ENCODE measurements at regions not wholly inside any gene's neighbourhood (a gene's known extent, or its start where the extent isn't known, plus 50 kb on each side); places are given as distances from the start of the nearest gene placed in this dataset.

GRCh38 chr3:181302960-181303359 is 313.4 kb upstream of the DNAJC19 start:
- H3K4me3 Mint-ChIP-seq: no peak overlapping the region
- H3K36me3 Mint-ChIP-seq: peaks cover 5% of the 10 kb centered on the region
- H3K27ac Mint-ChIP-seq: no peak overlapping the region
- no peaks in the 10 kb centered on the region for H3K27me3 Mint-ChIP-seq
- DNase-seq (ENCODE audit: low spot score) (no peak), ATAC-seq (no peak)
- H3K9me3 Mint-ChIP-seq: peaks cover 22% of the 10 kb centered on the region
- H3K4me1 Mint-ChIP-seq (ENCODE audit: low read depth in 2 of 2): no peaks in the 10 kb centered on the region

- no peak for DNase-seq (ENCODE audit: low spot score)
Observed at GRCh38 chr3:181300033-181300432, 310.5 kb upstream of the DNAJC19 start.

GRCh38 chr3:181298421-181298820 is 308.9 kb upstream of the DNAJC19 start:
- Mint-ChIP-seq H3K27me3 (no peaks in the 10 kb centered on the region), H3K27ac (no peak overlapping the region), H3K36me3 (no peaks in the 10 kb centered on the region), H3K4me3 (no peak overlapping the region), H3K9me3 (peaks cover 14% of the 10 kb centered on the region), H3K4me1 (ENCODE audit: low read depth in 2 of 2) (no peaks in the 10 kb centered on the region)
- no peak for ATAC-seq
- DNase-seq (ENCODE audit: low spot score): no peak

More at GRCh38 chr3:181300033-181300432, 310.5 kb upstream of the DNAJC19 start:
- Mint-ChIP-seq H3K4me3 (no peak overlapping the region), H3K9me3 (peaks cover 18% of the 10 kb centered on the region), H3K36me3 (no peaks in the 10 kb centered on the region), H3K4me1 (ENCODE audit: low read depth in 2 of 2) (no peaks in the 10 kb centered on the region), H3K27ac (no peak overlapping the region), H3K27me3 (no peaks in the 10 kb centered on the region)
- ATAC-seq: no peak

GRCh38 chr3:181292984-181293383 is 303.4 kb upstream of the DNAJC19 start:
- ATAC-seq (peak in 1 of 2 donors; percentile 13), DNase-seq (ENCODE audit: low spot score) (no peak)
- Mint-ChIP-seq H3K36me3 (no peaks in the 10 kb centered on the region), H3K4me3 (no peak overlapping the region), H3K4me1 (ENCODE audit: low read depth in 2 of 2) (no peaks in the 10 kb centered on the region), H3K27me3 (no peaks in the 10 kb centered on the region), H3K9me3 (peaks cover 6% of the 10 kb centered on the region), H3K27ac (no peak overlapping the region)

- H3K9me3 Mint-ChIP-seq: peaks cover 5% of the 10 kb centered on the region
- no peaks in the 10 kb centered on the region for H3K27me3 Mint-ChIP-seq
Observed at GRCh38 chr3:181290941-181291340, 301.4 kb upstream of the DNAJC19 start.

GRCh38 chr3:181289306-181289705 is 299.8 kb upstream of the DNAJC19 start:
- no peaks in the 10 kb centered on the region for H3K27me3 Mint-ChIP-seq
- DNase-seq (ENCODE audit: low spot score) (no peak), ATAC-seq (no peak)
- no peaks in the 10 kb centered on the region for H3K36me3 Mint-ChIP-seq
- no peaks in the 10 kb centered on the region for H3K4me1 Mint-ChIP-seq (ENCODE audit: low read depth in 2 of 2)
- H3K9me3 Mint-ChIP-seq: peaks cover 5% of the 10 kb centered on the region
- H3K4me3 Mint-ChIP-seq: no peak overlapping the region
- no peak overlapping the region for H3K27ac Mint-ChIP-seq

More at GRCh38 chr3:181290941-181291340, 301.4 kb upstream of the DNAJC19 start:
- Mint-ChIP-seq H3K36me3 (no peaks in the 10 kb centered on the region), H3K27ac (no peak overlapping the region), H3K4me3 (no peak overlapping the region), H3K4me1 (ENCODE audit: low read depth in 2 of 2) (no peaks in the 10 kb centered on the region)
- no peak for ATAC-seq
- DNase-seq (ENCODE audit: low spot score): no peak

- Mint-ChIP-seq H3K9me3 (peaks cover 5% of the 10 kb centered on the region), H3K4me3 (no peak overlapping the region), H3K4me1 (ENCODE audit: low read depth in 2 of 2) (no peaks in the 10 kb centered on the region), H3K36me3 (no peaks in the 10 kb centered on the region), H3K27ac (no peak overlapping the region), H3K27me3 (no peaks in the 10 kb centered on the region)
- DNase-seq (ENCODE audit: low spot score): no peak
- no peak for ATAC-seq
Observed at GRCh38 chr3:181288145-181288544, 298.6 kb upstream of the DNAJC19 start.

GRCh38 chr3:181279239-181279565 is 289.7 kb upstream of the DNAJC19 start:
- Mint-ChIP-seq H3K4me3 (no peak overlapping the region), H3K36me3 (no peaks in the 10 kb centered on the region), H3K4me1 (ENCODE audit: low read depth in 2 of 2) (no peaks in the 10 kb centered on the region), H3K27ac (no peak overlapping the region), H3K27me3 (peaks cover 0 to 5% of the 10 kb centered on the region in 2 donors), H3K9me3 (no peaks in the 10 kb centered on the region)
- DNase-seq (ENCODE audit: low spot score) (no peak), ATAC-seq (no peak)

GRCh38 chr3:181278468-181279238 is 289.1 kb upstream of the DNAJC19 start:
- Mint-ChIP-seq H3K4me1 (ENCODE audit: low read depth in 2 of 2) (no peaks in the 10 kb centered on the region), H3K9me3 (no peaks in the 10 kb centered on the region), H3K27ac (no peak overlapping the region), H3K36me3 (no peaks in the 10 kb centered on the region), H3K4me3 (no peak overlapping the region), H3K27me3 (peaks cover 0 to 5% of the 10 kb centered on the region in 2 donors)
- ATAC-seq (no peak), DNase-seq (ENCODE audit: low spot score) (no peak)

GRCh38 chr3:181276358-181276896 is 286.9 kb upstream of the DNAJC19 start:
- no peaks in the 10 kb centered on the region for H3K36me3 Mint-ChIP-seq
- H3K4me3 Mint-ChIP-seq: no peak overlapping the region
- H3K27me3 Mint-ChIP-seq: peaks cover 0 to 5% of the 10 kb centered on the region in 2 donors
- ATAC-seq (no peak), DNase-seq (ENCODE audit: low spot score) (no peak)
- H3K4me1 Mint-ChIP-seq (ENCODE audit: low read depth in 2 of 2): no peaks in the 10 kb centered on the region
- no peaks in the 10 kb centered on the region for H3K9me3 Mint-ChIP-seq
- no peak overlapping the region for H3K27ac Mint-ChIP-seq

GRCh38 chr3:181274025-181274424 is 284.5 kb upstream of the DNAJC19 start:
- Mint-ChIP-seq H3K36me3 (no peaks in the 10 kb centered on the region), H3K4me3 (no peak overlapping the region), H3K4me1 (ENCODE audit: low read depth in 2 of 2) (no peaks in the 10 kb centered on the region), H3K9me3 (peaks cover under 1% of the 10 kb centered on the region), H3K27me3 (peaks cover 0 to 5% of the 10 kb centered on the region in 2 donors), H3K27ac (no peak overlapping the region)
- DNase-seq (ENCODE audit: low spot score) (no peak), ATAC-seq (no peak)

- Mint-ChIP-seq H3K27ac (no peak overlapping the region), H3K36me3 (peaks cover 7% of the 10 kb centered on the region), H3K27me3 (no peaks in the 10 kb centered on the region), H3K4me3 (no peak overlapping the region), H3K4me1 (ENCODE audit: low read depth in 2 of 2) (peaks cover 0 to 4% of the 10 kb centered on the region in 2 donors), H3K9me3 (peaks cover 3% of the 10 kb centered on the region)
- no peak for ATAC-seq
- DNase-seq (ENCODE audit: low spot score): no peak
Observed at GRCh38 chr3:181267312-181267711, 277.8 kb upstream of the DNAJC19 start.

GRCh38 chr3:181265750-181266333 is 276.3 kb upstream of the DNAJC19 start:
- DNase-seq (ENCODE audit: low spot score): no peak
- Mint-ChIP-seq H3K27me3 (no peaks in the 10 kb centered on the region), H3K4me3 (peak overlapping the region; percentile 72), H3K4me1 (ENCODE audit: low read depth in 2 of 2) (peaks cover 0 to 4% of the 10 kb centered on the region in 2 donors), H3K9me3 (peaks cover 3% of the 10 kb centered on the region), H3K36me3 (peaks cover 7% of the 10 kb centered on the region), H3K27ac (peak overlapping the region in 1 of 2 donors; percentile 12)
- peak in 1 of 2 donors; percentile 41 for ATAC-seq

GRCh38 chr3:181264486-181264885 is 274.9 kb upstream of the DNAJC19 start:
- peak; percentile 74 to 84 for ATAC-seq
- Mint-ChIP-seq H3K27ac (peak overlapping the region; percentile 38 to 62), H3K4me3 (no peak overlapping the region), H3K4me1 (ENCODE audit: low read depth in 2 of 2) (peaks cover 0 to 4% of the 10 kb centered on the region in 2 donors), H3K27me3 (no peaks in the 10 kb centered on the region), H3K36me3 (peaks cover 12% of the 10 kb centered on the region), H3K9me3 (peaks cover 3% of the 10 kb centered on the region)
- no peak for DNase-seq (ENCODE audit: low spot score)

Data from natural killer cell treated with Interleukin-12 subunit alpha and Interleukin-12 subunit beta and Interleukin-15 and Interleukin-18, amount 100 ng/mL, for 72 hours (primary cell).